CD1c-positive myeloid dendritic cell (primary cell): ENCODE measurements at regions not wholly inside any gene's neighbourhood (a gene's known extent, or its start where the extent isn't known, plus 50 kb on each side); places are given as distances from the start of the nearest gene placed in this dataset.

Experiments used
- DNase-seq: peaks from one replicate; pipeline ENCODE4 v3.0.0-alpha.2; 2016; ENCODE audit errors: extremely low spot score

GRCh38 chr15:70347321-70348225 is 249.9 kb upstream of the TLE3 start:
- DNase-seq, result no peak

DNA sequence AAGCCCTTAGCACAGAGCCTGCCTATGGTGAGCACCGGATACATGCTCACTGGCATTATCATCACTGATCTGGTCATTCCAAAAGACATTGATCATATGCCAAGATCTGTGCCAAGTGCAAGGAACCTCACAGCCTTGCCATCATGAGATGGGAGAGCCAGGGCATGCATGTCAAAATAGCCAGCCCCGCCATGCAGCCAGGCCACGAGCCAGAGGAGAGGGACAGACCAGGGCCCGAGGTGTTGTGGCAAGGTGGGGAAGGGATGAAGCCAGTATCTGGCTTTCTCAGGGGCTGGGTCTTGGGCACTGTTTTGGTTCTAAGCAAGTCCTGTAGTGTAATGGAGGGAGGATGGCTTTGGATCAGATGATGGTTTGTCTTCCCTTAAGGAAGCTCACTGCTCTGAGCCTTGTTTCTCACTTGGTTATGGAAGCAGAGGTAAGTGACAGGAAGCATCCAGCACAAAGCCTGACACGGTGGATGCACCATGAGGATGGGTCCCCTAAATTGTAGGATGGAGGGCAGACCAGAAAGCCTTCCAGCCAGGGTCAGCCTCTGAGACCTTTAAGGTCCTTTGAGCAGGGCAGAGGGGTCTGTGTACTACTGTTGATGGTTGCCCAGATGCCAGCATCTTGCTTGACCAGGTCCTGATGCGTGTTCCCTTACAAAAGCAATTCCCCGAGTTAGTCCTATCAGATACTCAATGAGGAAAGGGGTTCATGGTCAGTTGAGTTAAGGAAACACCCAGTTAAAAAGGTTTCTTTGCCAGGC is 247.7 kb upstream of the TLE3 start:
- no peak for DNase-seq

DNA sequence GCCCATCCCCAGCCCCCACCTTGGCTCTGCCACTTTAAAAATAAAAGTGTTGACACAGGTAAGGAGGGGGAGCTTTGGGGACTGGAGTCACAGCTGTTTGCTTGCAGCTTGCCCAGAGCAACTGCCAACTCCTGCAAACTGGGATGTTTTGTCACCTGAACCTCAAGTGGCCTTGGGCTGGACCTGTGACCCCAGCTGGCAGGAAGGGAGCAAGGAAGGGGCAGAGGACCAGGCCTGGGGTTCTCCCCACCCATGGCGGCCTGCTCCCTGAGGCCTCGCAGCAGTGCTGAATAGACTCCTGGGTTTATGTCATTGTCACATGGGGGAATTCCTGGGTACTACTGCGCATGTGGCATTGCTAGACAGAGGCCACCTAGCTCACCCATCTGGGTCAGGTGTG is 246.9 kb upstream of the TLE3 start:
- DNase-seq, result no peak

GRCh38 chr15:70343961-70344621 is 246.4 kb upstream of the TLE3 start:
- no peak for DNase-seq

GRCh38 chr15:70342554-70343548 is 245.1 kb upstream of the TLE3 start:
- DNase-seq, result no peak

- no peak for DNase-seq
Observed at GRCh38 chr15:70342141-70342540, 244.4 kb upstream of the TLE3 start.

- no peak for DNase-seq
Observed at GRCh38 chr15:70341566-70341965, 243.8 kb upstream of the TLE3 start.

DNA sequence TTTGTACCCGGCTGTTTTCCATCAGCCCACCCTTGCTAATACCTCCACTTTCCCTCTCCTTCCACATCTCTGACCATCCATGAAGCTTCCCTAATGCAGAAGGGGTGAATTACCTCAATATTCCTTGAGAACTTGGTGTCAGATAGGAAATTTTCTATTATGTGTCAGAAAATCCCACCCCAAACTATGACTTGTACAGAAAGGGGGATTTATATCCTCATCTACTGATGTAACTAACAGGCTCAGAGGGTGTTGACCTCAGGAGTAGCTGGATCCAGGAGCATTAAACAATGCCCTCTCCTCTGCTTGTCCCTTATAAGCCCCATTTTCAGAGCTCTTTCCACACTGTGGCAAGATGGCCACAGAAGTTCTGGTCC is 242.8 kb upstream of the TLE3 start:
- no peak for DNase-seq

DNA sequence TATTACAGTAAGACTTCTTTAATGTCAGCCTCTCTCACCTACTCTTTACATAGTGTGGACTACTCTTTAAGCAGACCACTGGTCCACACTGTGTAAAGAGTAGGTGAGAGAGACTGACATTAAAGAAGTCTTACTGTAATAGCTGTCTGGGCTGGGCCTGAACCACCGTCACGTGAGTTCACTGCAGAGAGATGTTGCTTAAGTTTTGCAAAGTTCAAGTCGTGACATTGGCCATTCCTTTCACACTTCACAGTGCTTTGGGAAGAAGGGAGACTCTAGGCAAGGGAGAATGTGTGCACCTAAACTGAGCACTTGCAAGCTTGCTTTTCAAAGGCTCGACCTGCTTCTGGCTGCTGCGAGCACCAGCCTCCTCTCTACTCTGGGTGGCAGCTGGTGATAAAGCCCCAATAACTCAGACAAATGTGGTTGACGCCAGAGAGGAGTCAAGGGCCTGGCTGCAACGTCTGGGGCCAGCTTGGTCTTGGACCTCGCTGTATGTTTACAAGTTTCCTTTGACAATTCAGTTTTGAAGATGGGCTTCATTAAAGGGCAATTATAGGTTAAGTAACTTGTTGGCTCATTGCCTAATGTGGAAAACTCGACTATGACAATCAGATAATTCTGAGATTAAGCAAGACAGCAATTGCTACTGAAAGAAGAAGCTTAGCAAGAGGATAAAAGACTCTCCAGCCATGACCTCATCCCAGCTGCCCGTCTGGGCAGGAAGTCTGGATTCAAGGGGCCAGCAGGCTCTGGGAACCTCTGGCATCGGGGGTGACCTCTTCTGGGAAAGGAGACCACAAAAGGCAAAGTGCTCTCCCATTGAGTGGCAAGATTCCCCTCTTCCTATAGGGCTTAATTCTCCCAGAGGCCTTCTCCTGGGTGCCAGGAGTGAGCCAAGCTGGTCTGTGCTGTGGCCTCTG is 242.1 kb upstream of the TLE3 start:
- DNase-seq, result peak; percentile 60

GRCh38 chr15:70337277-70338186 is 239.8 kb upstream of the TLE3 start:
- DNase-seq, result no peak

DNA sequence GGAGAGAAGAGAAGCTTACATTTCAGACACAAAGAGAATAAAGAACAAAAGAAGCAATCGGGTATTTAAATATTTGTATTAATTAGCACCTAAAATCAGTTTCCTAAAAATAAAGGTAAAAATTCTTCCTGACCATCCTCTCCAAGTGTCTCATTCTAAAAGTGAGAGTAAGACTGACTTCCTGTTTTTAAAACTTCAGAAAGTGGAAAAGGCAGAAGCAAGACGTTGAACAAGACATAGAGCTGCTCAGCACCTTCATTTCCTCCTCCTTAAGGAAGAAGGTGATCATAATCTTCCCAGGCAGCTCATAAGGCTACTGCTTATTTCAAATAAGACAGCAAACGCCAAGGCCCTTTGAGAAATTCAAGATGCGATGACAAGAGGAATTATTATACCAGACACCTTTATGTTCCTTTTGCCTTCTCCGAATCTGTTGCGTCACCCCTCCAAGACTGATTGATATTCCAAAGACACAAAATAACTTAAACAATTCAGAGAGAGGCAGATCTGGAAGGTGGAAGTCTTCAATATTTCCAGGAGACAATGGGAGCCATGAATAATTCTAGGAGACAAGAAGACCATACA is 238.8 kb upstream of the TLE3 start:
- DNase-seq, result peak; percentile 48

GRCh38 chr15:70334286-70334685 is 236.6 kb upstream of the TLE3 start:
- DNase-seq, result no peak

- DNase-seq, result peak; percentile 26
Observed at GRCh38 chr15:70329179-70329578, 231.5 kb upstream of the TLE3 start.

GRCh38 chr15:70328679-70329115 is 231.0 kb upstream of the TLE3 start:
- no peak for DNase-seq

DNA sequence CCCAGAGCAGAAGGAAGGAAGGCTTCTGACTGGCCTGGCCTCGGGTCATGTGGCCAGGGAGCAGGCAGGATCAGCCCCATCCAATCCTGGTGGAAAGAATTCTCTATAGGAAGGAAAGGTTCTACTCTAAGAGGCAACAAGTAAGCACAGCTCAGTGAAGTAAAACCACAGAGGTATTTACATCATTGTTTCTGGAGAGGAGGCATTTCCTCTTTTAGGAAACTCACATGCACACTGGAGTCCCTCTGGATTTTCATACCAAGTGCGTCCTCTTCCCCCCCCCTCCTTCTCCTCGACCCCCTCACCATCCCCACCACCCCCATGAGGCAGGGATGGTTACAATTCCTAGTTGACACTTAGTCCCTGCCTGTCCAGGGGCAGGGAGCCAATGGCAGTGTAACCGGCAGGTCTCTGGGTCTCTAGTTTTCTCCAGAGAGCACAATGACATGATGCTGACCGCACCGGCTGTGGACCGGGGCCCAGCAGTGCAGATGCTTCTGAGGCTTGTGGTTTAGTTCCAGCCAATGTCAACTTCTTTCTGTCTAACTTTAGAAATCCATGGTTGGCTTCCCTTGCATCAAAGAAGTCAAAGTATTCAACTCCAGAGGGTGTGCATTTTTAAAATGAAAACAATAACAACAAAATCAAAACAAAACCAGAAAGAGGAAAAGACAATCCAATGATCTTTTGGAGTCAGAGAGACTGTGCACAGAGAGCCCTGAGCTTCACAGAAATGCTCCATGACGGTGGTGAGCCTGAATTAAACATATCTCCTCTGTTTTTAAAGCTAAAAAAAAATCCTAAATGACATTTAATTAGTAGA is 230.3 kb upstream of the TLE3 start:
- peak; percentile 46 for DNase-seq

DNA sequence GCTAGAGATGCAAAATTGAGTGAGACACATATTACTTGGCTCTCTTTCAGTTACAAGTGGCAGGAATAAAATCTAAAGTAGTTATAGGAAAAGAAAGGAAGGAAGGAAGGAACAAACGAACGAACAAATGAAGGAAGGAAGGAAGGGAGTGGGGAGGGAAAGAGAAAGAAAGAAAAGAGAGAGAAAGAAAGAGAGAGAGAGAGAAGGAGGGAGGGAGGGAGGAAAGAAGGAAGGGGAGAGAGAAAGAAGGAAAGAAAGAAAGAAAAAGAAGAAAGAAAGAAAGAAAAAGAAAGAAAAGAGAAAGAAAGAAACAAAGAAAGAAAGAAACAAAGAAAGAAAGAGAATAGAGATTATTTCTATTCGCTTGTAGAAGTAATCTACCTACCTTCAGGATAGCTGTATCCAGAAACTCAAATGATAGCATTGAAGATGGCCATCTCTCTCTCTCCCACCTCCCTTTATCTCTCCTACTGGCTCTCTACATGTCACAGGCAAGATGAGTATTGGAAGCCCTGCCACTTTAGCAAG is 229.7 kb upstream of the TLE3 start:
- DNase-seq, result no peak
